ENCODE measurements at regions not wholly inside any gene's neighbourhood (a gene's known extent, or its start where the extent isn't known, plus 50 kb on each side); places are given as distances from the start of the nearest gene placed in this dataset.

DNA sequence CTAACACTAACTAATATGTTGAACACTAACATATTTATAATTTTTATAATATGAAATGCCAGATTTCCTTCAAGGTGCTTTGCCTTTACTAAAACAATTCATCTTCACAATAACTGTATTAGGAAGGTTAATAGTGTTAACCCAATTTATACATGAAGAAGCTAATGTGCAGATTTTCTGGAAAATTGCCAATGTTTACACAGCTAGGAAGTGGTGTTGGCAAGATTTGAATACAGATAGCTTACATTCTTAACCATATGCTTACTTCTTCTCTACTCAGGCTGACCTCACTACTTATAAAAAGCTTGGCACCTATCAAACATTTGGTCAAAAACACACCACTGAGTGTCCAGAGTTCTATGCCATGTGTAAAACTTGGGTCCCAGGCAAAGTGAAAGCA lies 445.4 kb upstream of the ITGA1 start:
- Mint-ChIP-seq H3K9me3 (no peaks in the 10 kb centered on the region), H3K4me1 (no peaks in the 10 kb centered on the region), H3K36me3 (ENCODE audit: low read depth) (no peaks in the 10 kb centered on the region), H3K4me3 (no peak overlapping the region), H3K27ac (no peak overlapping the region), H3K27me3 (no peaks in the 10 kb centered on the region)
- ChIA-PET CTCF (no interaction called here), POLR2A (no interaction called here)
- no peak for DNase-seq

DNA sequence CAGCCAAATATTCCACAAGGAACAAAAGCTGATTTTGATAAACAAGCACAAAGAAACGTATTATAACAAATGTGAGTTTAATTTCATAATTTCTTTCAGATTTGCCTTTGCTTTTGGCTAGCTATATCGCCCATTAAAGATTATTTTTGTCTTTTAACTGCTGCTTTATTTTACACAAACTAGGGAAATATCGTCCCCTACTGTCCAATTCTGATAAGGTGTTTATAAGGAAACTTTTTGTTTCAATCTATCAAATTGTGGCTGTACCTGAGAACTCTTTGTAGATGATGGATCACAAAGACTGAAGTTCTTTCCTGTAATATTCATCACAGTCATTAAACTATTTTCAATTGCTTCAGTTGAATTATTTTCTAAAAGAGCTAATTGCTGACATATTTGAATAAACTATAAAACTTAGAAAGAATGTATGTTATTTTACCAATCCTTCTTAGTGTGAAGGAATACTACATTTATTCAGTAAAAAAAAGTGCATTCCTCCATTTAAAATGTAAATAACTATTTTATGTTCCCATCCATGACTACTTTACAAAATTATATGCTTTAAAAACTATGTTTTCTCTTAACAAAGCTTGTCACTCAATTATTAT lies 431.3 kb upstream of the ITGA1 start:
- DNase-seq: no peak
- ChIA-PET CTCF (interaction anchor here (0.6 kb wide), 1 partner anchor 59 kb away, joined by 3 read pairs; no protein-coding TSS in a partner anchor), POLR2A (no interaction called here)
- no peaks in the 10 kb centered on the region for H3K36me3 Mint-ChIP-seq (ENCODE audit: low read depth)
- no peaks in the 10 kb centered on the region for H3K27me3 Mint-ChIP-seq
- H3K9me3 Mint-ChIP-seq: no peaks in the 10 kb centered on the region
- H3K4me3 Mint-ChIP-seq: no peak overlapping the region
- no peak overlapping the region for H3K27ac Mint-ChIP-seq
- no peaks in the 10 kb centered on the region for H3K4me1 Mint-ChIP-seq

- no peaks in the 10 kb centered on the region for H3K4me1 Mint-ChIP-seq
- no peak for DNase-seq
- ChIA-PET CTCF (no interaction called here), POLR2A (no interaction called here)
- H3K9me3 Mint-ChIP-seq: no peaks in the 10 kb centered on the region
- no peaks in the 10 kb centered on the region for H3K36me3 Mint-ChIP-seq (ENCODE audit: low read depth)
- no peak overlapping the region for H3K27ac Mint-ChIP-seq
- peaks cover 1% of the 10 kb centered on the region for H3K27me3 Mint-ChIP-seq
- no peak overlapping the region for H3K4me3 Mint-ChIP-seq
Observed at GRCh38 chr5:52359261-52359660, 428.5 kb upstream of the ITGA1 start.

DNA sequence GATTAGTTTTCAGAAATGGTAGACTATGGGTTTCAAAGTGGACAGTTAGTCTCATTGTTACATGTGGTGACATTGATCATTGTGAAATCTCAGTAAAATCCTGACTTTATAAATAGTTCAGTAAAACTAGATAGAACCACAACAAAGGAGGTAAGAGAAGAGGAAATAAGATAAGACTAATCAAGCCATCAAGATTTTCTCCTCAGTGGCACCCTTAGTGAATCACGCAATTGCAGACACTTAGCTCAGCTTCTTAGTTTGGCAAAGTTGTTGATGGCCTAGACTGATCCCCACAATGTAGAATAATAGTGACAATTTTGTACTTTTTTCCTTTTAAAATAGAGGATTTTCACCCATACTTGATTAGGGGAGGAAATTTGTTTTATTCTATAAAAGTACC lies 426.7 kb upstream of the ITGA1 start:
- POLR2A ChIA-PET: no interaction called here
- Mint-ChIP-seq H3K27me3 (peaks cover 1% of the 10 kb centered on the region), H3K4me3 (no peak overlapping the region), H3K9me3 (no peaks in the 10 kb centered on the region), H3K4me1 (no peaks in the 10 kb centered on the region), H3K27ac (no peak overlapping the region), H3K36me3 (ENCODE audit: low read depth) (no peaks in the 10 kb centered on the region)
- DNase-seq: no peak
- CTCF ChIA-PET: no interaction called here

DNA sequence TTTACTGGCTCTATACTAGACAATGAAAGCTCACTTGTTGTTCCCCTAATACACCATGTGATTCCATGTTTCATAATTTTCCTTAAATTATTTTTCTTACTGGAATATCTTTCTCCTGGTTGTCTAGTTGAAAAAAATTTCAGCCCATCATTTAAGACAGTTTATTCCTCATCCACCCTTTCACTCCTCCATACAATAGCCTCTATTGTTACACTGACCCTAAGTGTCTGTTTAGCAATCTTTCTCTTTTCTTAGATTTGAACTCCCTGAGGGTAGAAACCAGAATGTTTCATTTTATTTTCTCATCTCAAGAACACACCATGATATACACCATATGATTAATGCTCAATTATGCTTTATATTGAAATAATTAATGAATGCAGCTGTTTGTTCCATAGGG lies 413.4 kb upstream of the ITGA1 start:
- Mint-ChIP-seq H3K36me3 (ENCODE audit: low read depth) (no peaks in the 10 kb centered on the region), H3K27ac (no peak overlapping the region), H3K4me1 (no peaks in the 10 kb centered on the region), H3K9me3 (no peaks in the 10 kb centered on the region), H3K27me3 (no peaks in the 10 kb centered on the region), H3K4me3 (no peak overlapping the region)
- ChIA-PET POLR2A (no interaction called here), CTCF (no interaction called here)
- no peak for DNase-seq

- Mint-ChIP-seq H3K9me3 (no peaks in the 10 kb centered on the region), H3K27me3 (no peaks in the 10 kb centered on the region), H3K4me1 (no peaks in the 10 kb centered on the region), H3K36me3 (ENCODE audit: low read depth) (no peaks in the 10 kb centered on the region), H3K27ac (no peak overlapping the region), H3K4me3 (no peak overlapping the region)
- DNase-seq: no peak
- CTCF ChIA-PET: no interaction called here
- POLR2A ChIA-PET: no interaction called here
Observed at GRCh38 chr5:52375969-52376368, 411.7 kb upstream of the ITGA1 start.

DNA sequence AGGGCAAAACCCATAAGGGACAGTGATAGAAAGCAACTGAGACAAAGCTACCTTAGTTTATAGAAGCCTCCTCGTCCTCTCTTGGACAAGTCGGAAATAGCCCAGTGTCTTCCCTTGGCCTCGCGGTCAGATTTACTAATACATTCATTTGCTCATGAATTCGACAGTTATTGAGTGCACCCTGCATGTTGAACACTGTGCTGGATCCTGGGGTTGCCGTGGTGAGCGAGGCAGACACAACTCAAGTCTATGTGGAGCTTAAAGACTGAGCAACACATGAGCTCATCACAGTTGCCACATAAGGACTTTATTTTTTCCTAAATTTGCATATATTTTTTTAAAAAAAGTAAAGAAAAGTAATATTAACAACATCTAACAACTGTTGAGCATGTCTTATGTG lies 411.1 kb upstream of the ITGA1 start:
- Mint-ChIP-seq H3K4me3 (no peak overlapping the region), H3K27ac (no peak overlapping the region), H3K9me3 (no peaks in the 10 kb centered on the region), H3K27me3 (no peaks in the 10 kb centered on the region), H3K36me3 (ENCODE audit: low read depth) (no peaks in the 10 kb centered on the region), H3K4me1 (no peaks in the 10 kb centered on the region)
- CTCF ChIA-PET: no interaction called here
- DNase-seq: no peak
- POLR2A ChIA-PET: no interaction called here

- no peak for DNase-seq
- H3K27me3 Mint-ChIP-seq: no peaks in the 10 kb centered on the region
- H3K36me3 Mint-ChIP-seq (ENCODE audit: low read depth): no peaks in the 10 kb centered on the region
- no peak overlapping the region for H3K4me3 Mint-ChIP-seq
- H3K27ac Mint-ChIP-seq: no peak overlapping the region
- POLR2A ChIA-PET: no interaction called here
- no peaks in the 10 kb centered on the region for H3K9me3 Mint-ChIP-seq
- H3K4me1 Mint-ChIP-seq: no peaks in the 10 kb centered on the region
- CTCF ChIA-PET: no interaction called here
Observed at GRCh38 chr5:52378237-52378636, 409.5 kb upstream of the ITGA1 start.

DNA sequence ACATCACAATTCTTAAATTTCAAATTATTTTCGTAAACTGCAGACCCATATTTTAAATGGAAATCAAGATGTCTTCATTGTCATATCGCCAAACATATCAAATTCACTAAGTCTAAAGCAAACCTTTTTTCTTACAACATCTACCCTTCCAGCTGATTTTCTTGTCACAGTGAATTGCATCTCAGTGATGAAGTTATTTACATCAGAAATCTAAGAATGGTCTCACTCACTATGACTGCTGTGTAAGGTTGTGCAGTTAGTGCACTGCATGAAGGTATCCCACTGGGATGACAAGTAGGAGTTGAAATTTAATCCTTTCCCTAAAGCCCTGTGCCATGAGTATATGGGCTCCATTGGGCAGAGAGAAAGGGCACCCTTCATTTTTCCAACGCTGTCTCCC lies 399.4 kb upstream of the ITGA1 start:
- POLR2A ChIA-PET: no interaction called here
- H3K9me3 Mint-ChIP-seq: no peaks in the 10 kb centered on the region
- DNase-seq: no peak
- no peak overlapping the region for H3K27ac Mint-ChIP-seq
- H3K4me3 Mint-ChIP-seq: no peak overlapping the region
- no peaks in the 10 kb centered on the region for H3K4me1 Mint-ChIP-seq
- H3K36me3 Mint-ChIP-seq (ENCODE audit: low read depth): no peaks in the 10 kb centered on the region
- CTCF ChIA-PET: no interaction called here
- H3K27me3 Mint-ChIP-seq: no peaks in the 10 kb centered on the region

DNA sequence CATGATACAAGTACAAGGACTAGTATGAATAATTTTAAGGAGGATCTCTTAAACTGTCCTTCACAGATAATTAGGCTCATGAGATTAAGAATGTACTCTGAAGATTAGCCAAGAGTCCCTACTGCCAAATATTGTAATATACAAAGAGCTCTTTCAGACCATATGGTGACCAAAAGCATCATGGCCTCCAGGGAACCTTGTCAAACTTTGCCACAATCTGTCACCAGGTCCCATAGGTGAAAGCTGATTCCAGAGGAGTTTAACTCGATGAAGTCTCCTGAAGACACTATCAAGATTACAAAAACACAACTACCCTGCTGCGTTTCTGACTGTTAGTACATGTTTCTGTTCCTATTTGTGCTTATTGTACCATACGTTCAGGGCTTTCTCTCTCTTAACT lies 395.4 kb upstream of the ITGA1 start:
- Mint-ChIP-seq H3K9me3 (no peaks in the 10 kb centered on the region), H3K4me1 (no peaks in the 10 kb centered on the region), H3K4me3 (no peak overlapping the region), H3K36me3 (ENCODE audit: low read depth) (no peaks in the 10 kb centered on the region), H3K27ac (no peak overlapping the region), H3K27me3 (no peaks in the 10 kb centered on the region)
- POLR2A ChIA-PET: no interaction called here
- CTCF ChIA-PET: no interaction called here
- DNase-seq: no peak

DNA sequence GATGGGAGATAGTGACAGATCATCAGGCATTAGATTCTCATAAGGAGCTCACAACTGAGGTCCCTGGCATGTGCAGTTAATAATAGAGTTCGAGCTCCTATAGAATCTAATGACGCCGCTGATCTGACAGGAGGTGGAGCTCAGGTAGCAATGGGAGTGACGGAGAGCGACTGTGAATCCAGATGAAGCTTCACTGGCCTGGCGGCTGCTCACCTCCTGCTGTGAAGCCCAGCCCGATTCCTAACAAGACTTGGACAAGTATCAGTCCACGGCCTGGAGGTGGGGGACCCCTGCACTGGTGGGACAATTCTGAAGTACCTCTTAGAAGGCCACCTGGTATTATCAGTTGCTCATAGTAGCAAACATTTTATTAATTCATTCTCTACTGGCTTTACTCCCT lies 377.9 kb upstream of the ITGA1 start:
- H3K27me3 Mint-ChIP-seq: no peaks in the 10 kb centered on the region
- no peaks in the 10 kb centered on the region for H3K36me3 Mint-ChIP-seq (ENCODE audit: low read depth)
- H3K9me3 Mint-ChIP-seq: no peaks in the 10 kb centered on the region
- no peak overlapping the region for H3K4me3 Mint-ChIP-seq
- H3K4me1 Mint-ChIP-seq: no peaks in the 10 kb centered on the region
- ChIA-PET CTCF (no interaction called here), POLR2A (no interaction called here)
- H3K27ac Mint-ChIP-seq: no peak overlapping the region
- DNase-seq: no peak

- ChIA-PET CTCF (no interaction called here), POLR2A (no interaction called here)
- Mint-ChIP-seq H3K27me3 (no peaks in the 10 kb centered on the region), H3K27ac (no peak overlapping the region), H3K9me3 (no peaks in the 10 kb centered on the region), H3K4me3 (no peak overlapping the region), H3K4me1 (no peaks in the 10 kb centered on the region), H3K36me3 (ENCODE audit: low read depth) (no peaks in the 10 kb centered on the region)
- no peak for DNase-seq
Observed at GRCh38 chr5:52419357-52419756, 368.4 kb upstream of the ITGA1 start.

- Mint-ChIP-seq H3K4me3 (no peak overlapping the region), H3K4me1 (no peaks in the 10 kb centered on the region), H3K27ac (no peak overlapping the region), H3K27me3 (no peaks in the 10 kb centered on the region), H3K36me3 (ENCODE audit: low read depth) (no peaks in the 10 kb centered on the region), H3K9me3 (no peaks in the 10 kb centered on the region)
- DNase-seq: no peak
- ChIA-PET CTCF (no interaction called here), POLR2A (no interaction called here)
Observed at GRCh38 chr5:52427615-52428014, 360.1 kb upstream of the ITGA1 start.

DNA sequence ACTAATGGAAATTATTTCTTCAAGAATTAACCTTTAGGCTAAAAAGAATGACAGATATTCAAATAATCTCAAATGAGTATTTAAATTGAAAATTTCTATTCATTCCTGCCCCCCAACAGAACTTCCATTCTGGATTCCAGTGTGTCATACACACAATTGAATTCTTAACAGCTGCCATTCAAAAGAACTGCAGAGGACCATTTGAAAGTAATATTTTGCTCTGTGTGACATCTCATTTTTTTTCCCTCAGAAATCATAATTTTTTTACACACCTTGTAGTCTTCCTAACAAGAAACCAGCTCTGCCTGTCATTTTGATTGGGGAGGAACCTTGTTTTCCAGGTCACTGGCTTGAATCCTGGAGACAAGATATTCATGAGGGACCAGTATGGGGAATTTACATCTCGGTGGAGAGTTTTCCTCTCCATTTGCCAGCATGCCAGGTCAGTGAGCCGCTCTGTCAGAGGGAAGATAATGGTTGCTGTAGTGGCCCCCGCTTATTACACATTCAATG lies 358.7 kb upstream of the ITGA1 start:
- ChIA-PET POLR2A (no interaction called here), CTCF (no interaction called here)
- H3K27me3 Mint-ChIP-seq: no peaks in the 10 kb centered on the region
- no peak overlapping the region for H3K27ac Mint-ChIP-seq
- H3K4me3 Mint-ChIP-seq: no peak overlapping the region
- no peak for DNase-seq
- no peaks in the 10 kb centered on the region for H3K4me1 Mint-ChIP-seq
- no peaks in the 10 kb centered on the region for H3K36me3 Mint-ChIP-seq (ENCODE audit: low read depth)
- no peaks in the 10 kb centered on the region for H3K9me3 Mint-ChIP-seq

GRCh38 chr5:52441768-52442167 lies 345.9 kb upstream of the ITGA1 start:
- no peak overlapping the region for H3K4me3 Mint-ChIP-seq
- CTCF ChIA-PET: no interaction called here
- POLR2A ChIA-PET: no interaction called here

More at GRCh38 chr5:52441768-52442167, 345.9 kb upstream of the ITGA1 start:
- DNase-seq: no peak
- H3K27ac Mint-ChIP-seq: no peak overlapping the region
- H3K9me3 Mint-ChIP-seq: no peaks in the 10 kb centered on the region
- H3K36me3 Mint-ChIP-seq (ENCODE audit: low read depth): no peaks in the 10 kb centered on the region
- no peaks in the 10 kb centered on the region for H3K4me1 Mint-ChIP-seq
- no peaks in the 10 kb centered on the region for H3K27me3 Mint-ChIP-seq

Data from activated CD4-positive, alpha-beta memory T cell treated with anti-CD3 and anti-CD28 coated beads, Interleukin-2, amount 10 ng/mL, durations not matched to agents 7 days and 5 days (primary cell).